ENCODE measurements at regions not wholly inside any gene's neighbourhood (a gene's known extent, or its start where the extent isn't known, plus 50 kb on each side); places are given as distances from the start of the nearest gene placed in this dataset.

DNA sequence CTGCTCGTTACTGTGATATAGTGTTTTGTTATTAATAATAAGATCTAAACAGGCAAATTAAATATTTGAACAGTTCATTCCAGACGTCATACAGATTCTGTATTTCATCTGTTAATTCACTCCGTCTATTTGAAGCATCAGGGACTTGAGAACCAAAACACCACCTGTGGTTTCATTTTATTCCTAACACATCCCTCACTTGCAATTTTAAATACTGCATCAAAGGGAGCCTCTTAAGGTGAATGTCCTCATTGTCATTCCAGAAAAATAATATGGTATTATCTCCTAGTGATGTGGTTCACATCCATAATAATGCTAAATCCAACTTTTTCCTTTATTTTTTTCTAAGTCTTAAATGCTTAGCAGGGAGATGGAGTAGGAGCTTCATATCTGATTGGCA is 1390.9 kb upstream of the CADM2 start:
- DNase-seq (ENCODE audit: low read depth, low spot score) (no peak), ATAC-seq (no peak)
- H2AFZ ChIP-seq (ENCODE audit: low read depth, low read length, poor library complexity, severe bottlenecking): no peak overlapping the region
- no TSS peak for BruUV-seq (replicated peaks)
- H3K9ac ChIP-seq (ENCODE audit: low read length): no peak overlapping the region
- H3K9me3 ChIP-seq (ENCODE audit: control insufficient read depth in 1 of 2, insufficient read depth in 1 of 2, low read depth in 1 of 2, low read length in 2 of 2): peaks cover 4 to 5% of the 10 kb centered on the region in 2 experiments; a peak in 3 of 4 replicates
- H3K4me1 ChIP-seq (ENCODE audit: control insufficient read depth in 1 of 2, insufficient read depth in 2 of 2, low read length in 2 of 2): no peaks in the 10 kb centered on the region
- ChIA-PET RAD21 (ENCODE audit: low non-redundant PET in 1 of 2, low total read pairs in 2 of 2, uncharacterized antibody in 2 of 2, unreplicated experiment in 2 of 2) (no interaction called here), POLR2A (no interaction called here), CTCF (no interaction called here)
- H3K4me3 ChIP-seq (replicated peaks in 1 of 2; ENCODE audit: low read depth in 1 of 2, low read length in 2 of 2): no peak overlapping the region
- no peak overlapping the region for H3K4me2 ChIP-seq (ENCODE audit: low read length)
- H3K27me3 ChIP-seq (ENCODE audit: insufficient read depth, low read length): no peaks in the 10 kb centered on the region
- no peaks in the 10 kb centered on the region for H4K20me1 ChIP-seq (ENCODE audit: insufficient read depth)
- H3K79me2 ChIP-seq (ENCODE audit: insufficient read depth, low read length): no peaks in the 10 kb centered on the region
- intact Hi-C loops (cut with micrococcal nuclease): no loop called here
- no peak overlapping the region for H3K27ac ChIP-seq (ENCODE audit: low read depth, low read length)
- TF ChIP-seq TCF7L2 (IDR thresholded peaks at IDR 0.05; ENCODE audit: borderline replicate concordance, extremely low read depth, insufficient read depth, insufficient read length) (no peak), ELF1 (IDR thresholded peaks at IDR 0.05; ENCODE audit: borderline replicate concordance, low read depth) (no peak), SRF (IDR thresholded peaks at IDR 0.05; ENCODE audit: low read depth) (no peak), CEBPB (IDR thresholded peaks at IDR 0.05; ENCODE audit: low read depth) (no peak), POLR2AphosphoS5 (IDR thresholded peaks at IDR 0.05; ENCODE audit: low read depth, low read length) (no peak), REST (IDR thresholded peaks at IDR 0.05; ENCODE audit: low read depth) (no peak), EGR1 (IDR thresholded peaks at IDR 0.05; ENCODE audit: low read depth) (no peak), EZH2 (IDR thresholded peaks at IDR 0.05) (no peak), SP1 (IDR thresholded peaks at IDR 0.05; ENCODE audit: low read depth) (no peak), CTCF (IDR thresholded peaks at IDR 0.05 in 2 of 3, conservative IDR thresholded peaks at IDR 0.05 in 1 of 3; ENCODE audit: borderline replicate concordance in 1 of 3, insufficient read depth in 1 of 3, low read depth in 2 of 3, low read length in 2 of 3) (no peak), POLR2A (IDR thresholded peaks at IDR 0.05; ENCODE audit: borderline replicate concordance, extremely low read depth, insufficient read depth, insufficient read length) (no peak)
- no peaks in the 10 kb centered on the region for H3K9me2 ChIP-seq (ENCODE audit: insufficient read depth)
- H3K36me3 ChIP-seq (ENCODE audit: control insufficient read depth in 1 of 2, insufficient read depth in 2 of 2, low read length in 2 of 2): no peaks in the 10 kb centered on the region
